GM12878 (cell line): ENCODE measurements at regions not wholly inside any gene's neighbourhood (a gene's known extent, or its start where the extent isn't known, plus 50 kb on each side); places are given as distances from the start of the nearest gene placed in this dataset.

Experiments
- E2F8 ChIP-seq: fragments of 450-650 bp; IDR thresholded peaks from 2 replicates; pipeline ENCODE4 v1.6.1; 2018; ENCODE audit warnings: mild to moderate bottlenecking, low read depth, moderate library complexity; ENCODE audit not compliant: partially characterized antibody
- FOXK2 ChIP-seq: fragments of 450-650 bp; IDR thresholded peaks from 2 replicates; pipeline ENCODE4 v1.6.1; 2017; ENCODE audit warnings: mild to moderate bottlenecking, moderate library complexity
- FOXM1 ChIP-seq: IDR thresholded peaks from 2 replicates; pipeline ENCODE4 v1.6.1; 2012; ENCODE audit warnings: low read depth, mild to moderate bottlenecking, inconsistent platforms, low read length, moderate library complexity
- PKNOX1 ChIP-seq: fragments of 450-650 bp; IDR thresholded peaks from 2 replicates; pipeline ENCODE4 v1.6.1; 2016; ENCODE audit warnings: mild to moderate bottlenecking
- SMARCA5 ChIP-seq: fragments of 450-650 bp; IDR thresholded peaks from 2 replicates; pipeline ENCODE4 v1.6.1; 2017; ENCODE audit warnings: mild to moderate bottlenecking
- ZNF687 ChIP-seq: fragments of 450-650 bp; IDR thresholded peaks from 2 replicates; pipeline ENCODE4 v1.6.1; 2017; ENCODE audit warnings: mild to moderate bottlenecking, moderate library complexity
- ZSCAN29 ChIP-seq: fragments of 450-650 bp; IDR thresholded peaks from 2 replicates; pipeline ENCODE4 v1.6.1; 2017; ENCODE audit warnings: mild to moderate bottlenecking, moderate library complexity

GRCh38 chr16:35788381-35788780 is 2329.0 kb downstream of the TP53TG3F start (continued):
- TF ChIP-seq FOXK2 (no peak), PKNOX1 (no peak), ZNF687 (no peak), SMARCA5 (no peak), FOXM1 (no peak), ZSCAN29 (no peak), E2F8 (no peak)
